Activated T-cell treated with anti-CD3 and anti-CD28 coated beads, Interleukin-2, amount 50 U/mL, for 72 hours (primary cell): ENCODE measurements at regions not wholly inside any gene's neighbourhood (a gene's known extent, or its start where the extent isn't known, plus 50 kb on each side); places are given as distances from the start of the nearest gene placed in this dataset.

Source experiments
- ATAC-seq, 2 donors: fragments of 150-1000 bp; cut with Tn5 transposase; replicated peaks in 1 of 2; 2 replicates each; pipeline ENCODE4 v1.10.0; 2021; ENCODE audit warnings: moderate library complexity in 2 of 2, mild to moderate bottlenecking in 1 of 2
- DNase-seq, 2 donors: peaks; one replicate each; pipeline ENCODE4 v3.0.0; 2021 to 2022; ENCODE audit warnings: mixed read lengths in 1 of 2
- H3K27ac Mint-ChIP-seq: one replicate; pipeline ENCODE4 v1.8.0; 2022; ENCODE audit warnings: mild to moderate bottlenecking, moderate library complexity, mixed read lengths
- H3K27me3 Mint-ChIP-seq: one replicate; pipeline ENCODE4 v1.8.0; 2022; ENCODE audit warnings: low read depth, mixed read lengths
- H3K36me3 Mint-ChIP-seq, 2 donors: one replicate each; pipeline ENCODE4 v1.8.0; 2022; ENCODE audit warnings: mixed read lengths in 2 of 2, mild to moderate bottlenecking in 1 of 2; ENCODE audit not compliant: insufficient read depth in 2 of 2
- H3K4me1 Mint-ChIP-seq: one replicate; pipeline ENCODE4 v1.8.0; 2022; ENCODE audit warnings: low read depth, mixed read lengths
- H3K4me3 Mint-ChIP-seq, 2 donors: one replicate each; pipeline ENCODE4 v1.8.0; 2022; ENCODE audit warnings: mild to moderate bottlenecking in 2 of 2, mixed read lengths in 2 of 2, moderate library complexity in 2 of 2
- H3K9me3 Mint-ChIP-seq, 2 donors: one replicate each; pipeline ENCODE4 v1.8.0; 2022; ENCODE audit warnings: mixed read lengths in 2 of 2

GRCh38 chr5:158303883-158304282 lies 444.9 kb upstream of the CLINT1 start:
- no peak for DNase-seq
- no peak overlapping the region for H3K27ac Mint-ChIP-seq
- no peaks in the 10 kb centered on the region for H3K27me3 Mint-ChIP-seq
- no peaks in the 10 kb centered on the region for H3K4me1 Mint-ChIP-seq
- no peak overlapping the region for H3K4me3 Mint-ChIP-seq
- no peaks in the 10 kb centered on the region for H3K36me3 Mint-ChIP-seq
- H3K9me3 Mint-ChIP-seq = no peaks in the 10 kb centered on the region
- ATAC-seq = no peak

GRCh38 chr5:158303275-158303674 lies 444.3 kb upstream of the CLINT1 start:
- H3K36me3 Mint-ChIP-seq = no peaks in the 10 kb centered on the region
- no peaks in the 10 kb centered on the region for H3K27me3 Mint-ChIP-seq
- no peaks in the 10 kb centered on the region for H3K4me1 Mint-ChIP-seq

DNA sequence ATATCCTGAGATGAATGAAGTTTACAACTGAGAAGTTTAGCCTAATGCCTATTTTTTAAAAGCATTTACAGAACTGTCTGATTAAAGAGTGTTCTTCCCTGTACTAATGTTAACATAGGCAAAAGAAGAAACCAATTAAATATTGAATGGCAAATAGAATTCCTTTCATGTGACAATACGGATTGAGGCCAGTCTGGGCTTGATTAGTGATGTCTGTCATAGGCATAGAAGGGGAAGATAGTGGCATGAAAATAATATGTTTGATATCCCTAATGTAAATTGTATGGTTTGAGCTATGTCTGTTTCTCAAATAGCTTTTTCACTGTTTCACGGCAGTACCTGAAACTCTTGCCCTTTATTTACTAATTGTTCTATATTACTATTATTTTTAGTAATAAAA lies 443.1 kb upstream of the CLINT1 start:
- no peak for ATAC-seq
- no peak overlapping the region for H3K27ac Mint-ChIP-seq

More at GRCh38 chr5:158303275-158303674, 444.3 kb upstream of the CLINT1 start:
- no peak for ATAC-seq
- no peak overlapping the region for H3K4me3 Mint-ChIP-seq
- no peak for DNase-seq
- H3K27ac Mint-ChIP-seq = no peak overlapping the region
- no peaks in the 10 kb centered on the region for H3K9me3 Mint-ChIP-seq

DNA sequence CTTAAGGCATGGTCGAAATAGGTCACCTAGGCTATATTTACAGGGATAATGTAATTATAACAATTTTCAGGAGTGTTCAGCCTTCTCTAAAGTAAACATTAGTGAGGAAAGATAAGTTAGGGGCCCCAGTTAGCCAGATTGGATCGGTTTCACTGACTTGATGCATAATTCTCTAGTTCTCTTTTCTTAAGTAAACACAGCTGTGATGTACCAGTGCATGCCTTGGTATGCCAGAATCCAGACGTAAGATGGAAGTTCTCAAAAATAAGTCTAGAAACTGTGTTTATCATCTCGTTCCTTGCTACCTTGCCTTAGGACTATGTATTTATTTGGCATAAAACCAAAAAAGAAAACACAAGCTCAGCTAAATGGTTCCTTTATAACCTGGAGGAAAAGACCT lies 442.2 kb upstream of the CLINT1 start:
- DNase-seq (no peak), ATAC-seq (no peak)
- no peaks in the 10 kb centered on the region for H3K4me1 Mint-ChIP-seq
- H3K27me3 Mint-ChIP-seq = no peaks in the 10 kb centered on the region
- H3K27ac Mint-ChIP-seq = no peak overlapping the region
- no peak overlapping the region for H3K4me3 Mint-ChIP-seq
- no peaks in the 10 kb centered on the region for H3K36me3 Mint-ChIP-seq
- H3K9me3 Mint-ChIP-seq = peaks cover 0 to 2% of the 10 kb centered on the region in 2 donors

More for the DNA sequence above, 443.1 kb upstream of the CLINT1 start:
- DNase-seq = no peak
- Mint-ChIP-seq H3K36me3 (no peaks in the 10 kb centered on the region), H3K4me3 (no peak overlapping the region), H3K4me1 (no peaks in the 10 kb centered on the region), H3K9me3 (no peaks in the 10 kb centered on the region), H3K27me3 (no peaks in the 10 kb centered on the region)

- DNase-seq = no peak
- Mint-ChIP-seq H3K27me3 (no peaks in the 10 kb centered on the region), H3K36me3 (no peaks in the 10 kb centered on the region), H3K4me3 (no peak overlapping the region), H3K27ac (no peak overlapping the region), H3K9me3 (peaks cover 0 to 2% of the 10 kb centered on the region in 2 donors), H3K4me1 (no peaks in the 10 kb centered on the region)
- no peak for ATAC-seq
Measured at GRCh38 chr5:158300256-158300655, 441.3 kb upstream of the CLINT1 start.

DNA sequence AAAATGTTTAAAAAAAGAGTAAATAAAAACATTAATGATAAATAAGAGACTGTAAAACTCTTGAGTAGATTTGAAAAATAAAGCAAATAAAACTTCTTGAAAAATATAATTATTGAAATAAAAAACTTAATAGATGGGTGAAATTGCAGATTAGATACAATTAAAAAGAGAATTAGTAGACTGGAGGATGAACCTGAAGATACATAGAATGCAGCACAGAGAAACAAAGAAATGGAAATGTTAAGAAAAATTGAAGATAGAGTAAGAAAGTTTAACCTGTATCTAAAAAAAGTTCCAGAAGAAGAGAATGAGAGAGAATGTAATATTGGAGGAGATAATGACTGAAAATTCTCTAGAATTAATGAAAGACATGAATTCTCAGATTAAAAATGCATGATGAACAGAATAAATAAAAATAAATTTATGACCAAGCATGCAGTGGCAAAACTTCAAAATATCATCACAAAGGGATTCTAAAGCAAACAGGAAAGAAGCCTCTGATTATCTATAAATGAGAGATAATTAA lies 438.1 kb upstream of the CLINT1 start:
- no peak overlapping the region for H3K4me3 Mint-ChIP-seq
- no peak overlapping the region for H3K27ac Mint-ChIP-seq
- no peak for ATAC-seq

GRCh38 chr5:158294701-158295100 lies 435.8 kb upstream of the CLINT1 start:
- Mint-ChIP-seq H3K4me3 (no peak overlapping the region), H3K9me3 (peaks cover 5 to 6% of the 10 kb centered on the region in 2 donors), H3K36me3 (no peaks in the 10 kb centered on the region), H3K27ac (no peak overlapping the region), H3K4me1 (no peaks in the 10 kb centered on the region), H3K27me3 (no peaks in the 10 kb centered on the region)
- no peak for ATAC-seq
- DNase-seq = no peak

More for the DNA sequence above, 438.1 kb upstream of the CLINT1 start:
- Mint-ChIP-seq H3K9me3 (peaks cover 5 to 6% of the 10 kb centered on the region in 2 donors), H3K36me3 (no peaks in the 10 kb centered on the region), H3K4me1 (no peaks in the 10 kb centered on the region), H3K27me3 (no peaks in the 10 kb centered on the region)
- no peak for DNase-seq

- no peak overlapping the region for H3K27ac Mint-ChIP-seq
- H3K9me3 Mint-ChIP-seq = peaks cover 5 to 6% of the 10 kb centered on the region in 2 donors
- no peak overlapping the region for H3K4me3 Mint-ChIP-seq
- DNase-seq (no peak), ATAC-seq (no peak)
- H3K4me1 Mint-ChIP-seq = no peaks in the 10 kb centered on the region
- no peaks in the 10 kb centered on the region for H3K27me3 Mint-ChIP-seq
- no peaks in the 10 kb centered on the region for H3K36me3 Mint-ChIP-seq
Measured at GRCh38 chr5:158292981-158293380, 434.0 kb upstream of the CLINT1 start.

- Mint-ChIP-seq H3K4me1 (no peaks in the 10 kb centered on the region), H3K27ac (no peak overlapping the region), H3K36me3 (no peaks in the 10 kb centered on the region), H3K27me3 (no peaks in the 10 kb centered on the region), H3K4me3 (no peak overlapping the region), H3K9me3 (peaks cover 4 to 5% of the 10 kb centered on the region in 2 donors)
- ATAC-seq (no peak), DNase-seq (no peak)
Measured at GRCh38 chr5:158289967-158290366, 431.0 kb upstream of the CLINT1 start.

DNA sequence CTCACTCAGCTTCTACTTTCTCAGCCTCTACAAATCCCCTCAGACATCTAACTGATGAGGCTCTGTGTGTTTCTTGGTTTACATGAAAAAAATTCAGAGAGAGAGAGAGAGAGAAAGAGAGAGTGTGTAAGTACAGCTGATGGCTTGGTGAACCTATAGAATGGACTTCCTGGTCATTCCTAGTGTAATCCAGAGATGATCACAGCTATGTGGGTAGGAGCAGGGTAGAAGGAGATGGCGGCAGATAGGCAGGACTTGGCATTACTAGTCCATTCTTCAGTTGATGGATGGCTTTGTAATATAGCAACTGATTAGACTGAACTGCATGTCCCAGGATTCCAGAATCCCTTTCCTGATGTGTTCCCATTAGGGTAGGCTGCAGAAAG lies 429.3 kb upstream of the CLINT1 start:
- Mint-ChIP-seq H3K27ac (no peak overlapping the region), H3K9me3 (peaks cover under 1 to 1% of the 10 kb centered on the region in 2 donors), H3K36me3 (no peaks in the 10 kb centered on the region), H3K27me3 (no peaks in the 10 kb centered on the region), H3K4me1 (no peaks in the 10 kb centered on the region), H3K4me3 (no peak overlapping the region)
- ATAC-seq (no peak), DNase-seq (no peak)

GRCh38 chr5:158287643-158288271 lies 428.8 kb upstream of the CLINT1 start:
- Mint-ChIP-seq H3K27me3 (no peaks in the 10 kb centered on the region), H3K27ac (no peak overlapping the region), H3K4me3 (no peak overlapping the region), H3K9me3 (no peaks in the 10 kb centered on the region), H3K4me1 (no peaks in the 10 kb centered on the region), H3K36me3 (no peaks in the 10 kb centered on the region)
- DNase-seq (no peak), ATAC-seq (no peak)

DNA sequence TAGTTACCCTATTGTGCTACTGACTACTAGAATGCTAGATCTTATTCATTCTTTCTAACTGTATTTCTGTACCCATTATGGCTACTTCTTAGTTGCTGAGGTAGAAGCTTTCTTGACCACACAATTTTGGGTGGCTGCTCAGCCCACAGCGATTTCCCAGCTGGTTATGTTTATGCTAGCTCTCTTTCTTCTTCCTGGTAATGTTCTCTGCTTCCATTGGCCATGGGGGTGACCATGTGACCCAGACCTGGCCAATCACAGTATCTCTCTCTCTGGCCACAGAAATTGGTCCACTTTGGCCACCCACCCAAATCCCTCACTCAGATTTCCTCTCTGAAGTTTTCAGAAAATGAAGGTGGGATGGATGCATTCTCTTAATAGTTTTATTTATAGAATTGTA lies 427.9 kb upstream of the CLINT1 start:
- Mint-ChIP-seq H3K27ac (no peak overlapping the region), H3K27me3 (no peaks in the 10 kb centered on the region), H3K4me1 (no peaks in the 10 kb centered on the region), H3K36me3 (no peaks in the 10 kb centered on the region), H3K9me3 (no peaks in the 10 kb centered on the region), H3K4me3 (no peak overlapping the region)
- ATAC-seq (no peak), DNase-seq (no peak)

DNA sequence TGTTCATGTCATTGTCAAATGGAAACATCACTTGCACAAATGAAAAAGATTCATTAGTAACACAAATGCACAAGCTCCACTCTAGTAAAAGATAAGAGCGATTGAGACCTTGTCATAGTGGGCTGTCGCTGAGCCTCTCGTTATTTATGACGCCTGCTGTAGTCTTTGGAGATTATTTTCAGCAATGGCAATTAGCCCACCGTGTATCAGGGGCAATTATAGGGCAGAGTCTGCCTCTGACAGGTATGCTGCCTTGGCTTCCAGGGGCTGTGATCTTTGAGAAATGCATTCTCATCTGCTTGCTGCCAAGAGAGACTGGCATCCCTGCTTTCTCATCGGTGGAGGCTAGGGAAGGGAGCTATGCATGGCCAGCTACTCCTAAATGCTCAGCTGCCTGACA lies 426.8 kb upstream of the CLINT1 start:
- no peak for DNase-seq
- Mint-ChIP-seq H3K4me3 (no peak overlapping the region), H3K27me3 (no peaks in the 10 kb centered on the region)

DNA sequence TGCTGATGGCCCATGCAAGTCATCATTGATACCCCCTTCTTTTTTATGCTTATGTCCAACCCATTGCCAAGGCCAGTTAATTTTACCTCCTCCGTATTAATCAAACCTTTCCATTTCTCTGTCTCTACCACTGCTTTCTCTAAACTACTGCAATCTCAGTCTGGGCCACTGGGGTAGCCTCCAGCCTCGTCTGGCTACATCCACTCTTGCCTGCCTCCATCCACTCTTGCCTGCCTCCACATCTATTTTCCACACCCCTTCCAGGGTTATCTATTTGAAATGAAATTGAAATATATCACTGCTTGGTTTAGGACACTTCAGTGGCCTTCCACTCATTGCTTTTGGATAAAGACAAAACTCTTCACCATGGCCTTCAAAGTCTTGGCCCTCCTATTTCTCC lies 425.3 kb upstream of the CLINT1 start:
- ATAC-seq (no peak), DNase-seq (no peak)
- no peak overlapping the region for H3K4me3 Mint-ChIP-seq
- H3K36me3 Mint-ChIP-seq = no peaks in the 10 kb centered on the region
- no peaks in the 10 kb centered on the region for H3K4me1 Mint-ChIP-seq
- no peak overlapping the region for H3K27ac Mint-ChIP-seq
- no peaks in the 10 kb centered on the region for H3K9me3 Mint-ChIP-seq
- H3K27me3 Mint-ChIP-seq = no peaks in the 10 kb centered on the region

More for the DNA sequence above, 426.8 kb upstream of the CLINT1 start:
- H3K27ac Mint-ChIP-seq = no peak overlapping the region
- no peak for ATAC-seq
- H3K9me3 Mint-ChIP-seq = no peaks in the 10 kb centered on the region
- H3K36me3 Mint-ChIP-seq = no peaks in the 10 kb centered on the region
- H3K4me1 Mint-ChIP-seq = no peaks in the 10 kb centered on the region
